IMR-90 (cell line): ENCODE measurements at regions not wholly inside any gene's neighbourhood (a gene's known extent, or its start where the extent isn't known, plus 50 kb on each side); places are given as distances from the start of the nearest gene placed in this dataset.

Experiments used
- ATAC-seq: fragments of 200-7000 bp; cut with Tn5 transposase; 2 replicates; pipeline ENCODE4 v1.9.1; 2020; ENCODE audit warnings: low read depth, mild to moderate bottlenecking, moderate library complexity
- BruUV-seq: library from RNA; stranded (reverse); fragments of 400-500 nt; replicated peaks from 2 replicates; lab custom pipeline; 2021; lab: Mats Ljungman, UMichigan
- CTCF ChIA-PET: fragments of 300-600 bp; formaldehyde crosslinking; extraction: SDS; loops from one replicate; lab custom pipeline; 2021; ENCODE audit warnings: antibody characterized with exemption; lab: Yijun Ruan, JAX
- POLR2A ChIA-PET: fragments of 300-600 bp; sonication (Branson Sonifier 250); formaldehyde crosslinking; loops from one replicate; lab custom pipeline; 2022; ENCODE audit warnings: antibody characterized with exemption; ENCODE audit not compliant: unreplicated experiment; lab: Charles Lee
- DNase-seq: peaks from one replicate; pipeline ENCODE4 v3.0.0; 2013
- H2AFZ ChIP-seq: replicated peaks from 2 replicates; pipeline ENCODE3; 2013; ENCODE audit warnings: low read length, mild to moderate bottlenecking; ENCODE audit not compliant: poor library complexity
- H2AK5ac ChIP-seq: 2 replicates; pipeline ENCODE4 v1.6.1; 2013; ENCODE audit warnings: low read depth, low read length, inconsistent platforms
- H2AK9ac ChIP-seq: replicated peaks from 2 replicates; pipeline ENCODE3; 2013; ENCODE audit warnings: mild to moderate bottlenecking, low read depth, low read length, moderate library complexity; ENCODE audit not compliant: poor library complexity
- H2BK120ac ChIP-seq: 2 replicates; pipeline ENCODE4 v1.6.1; 2013; ENCODE audit warnings: low read depth, low read length, inconsistent platforms
- H2BK15ac ChIP-seq: 3 replicates; pipeline ENCODE4 v1.6.1; 2013; ENCODE audit warnings: low read depth, low read length, inconsistent platforms
- H2BK20ac ChIP-seq: 2 replicates; pipeline ENCODE4 v1.6.1; 2013; ENCODE audit warnings: low read depth, mild to moderate bottlenecking, inconsistent platforms, low read length, moderate library complexity
- H2BK5ac ChIP-seq: 2 replicates; pipeline ENCODE4 v1.6.1; 2013; ENCODE audit warnings: mild to moderate bottlenecking, low read depth, low read length, inconsistent platforms; ENCODE audit not compliant: poor library complexity, severe bottlenecking
- H3K14ac ChIP-seq: replicated peaks from 2 replicates; pipeline ENCODE4 v1.6.1; 2013; ENCODE audit warnings: low read depth, low read length, inconsistent platforms
- H3K18ac ChIP-seq: 2 replicates; pipeline ENCODE4 v1.6.1; 2013; ENCODE audit warnings: low read depth, low read length, control low read depth
- H3K23ac ChIP-seq: 2 replicates; pipeline ENCODE4 v1.6.1; 2013; ENCODE audit warnings: low read depth, low read length, inconsistent platforms
- H3K27ac ChIP-seq: 2 replicates; pipeline ENCODE4 v1.5.1; 2013; ENCODE audit warnings: mild to moderate bottlenecking, control low read depth, low read length; ENCODE audit not compliant: insufficient read depth
- H3K27me3 ChIP-seq: 2 replicates; pipeline ENCODE4 v1.6.1; 2013; ENCODE audit warnings: low read length; ENCODE audit not compliant: control insufficient read depth, insufficient read depth
- H3K36me3 ChIP-seq: 2 replicates; pipeline ENCODE4 v1.6.1; 2013; ENCODE audit warnings: low read length, mixed read lengths; ENCODE audit not compliant: control insufficient read depth, insufficient read depth
- H3K4ac ChIP-seq: 2 replicates; pipeline ENCODE4 v1.6.1; 2013; ENCODE audit warnings: low read depth, low read length, inconsistent platforms
- H3K4me1 ChIP-seq: 2 replicates; pipeline ENCODE4 v1.6.1; 2013; ENCODE audit warnings: low read length, mixed read lengths; ENCODE audit not compliant: control insufficient read depth, insufficient read depth
- H3K4me2 ChIP-seq: 2 replicates; pipeline ENCODE4 v1.6.1; 2013; ENCODE audit warnings: low read depth, mild to moderate bottlenecking, control low read depth, low read length, moderate library complexity
- H3K4me3 ChIP-seq: 2 replicates; pipeline ENCODE4 v1.5.1; 2013; ENCODE audit warnings: low read depth, mild to moderate bottlenecking, control low read depth, low read length, moderate library complexity; ENCODE audit not compliant: insufficient read depth
- H3K56ac ChIP-seq: 2 replicates; pipeline ENCODE4 v1.6.1; 2013; ENCODE audit warnings: low read length, inconsistent platforms; ENCODE audit not compliant: insufficient read depth; ENCODE audit errors: extremely low read depth
- H3K79me1 ChIP-seq, 2 experiments: 2 replicates each; pipeline ENCODE4 v1.6.1; 2013; ENCODE audit warnings: low read length in 2 of 2, inconsistent platforms in 1 of 2, low read depth in 1 of 2
- H3K9ac ChIP-seq: 2 replicates; pipeline ENCODE4 v1.6.1; 2013; ENCODE audit warnings: low read depth, low read length, control low read depth
- H3K9me1 ChIP-seq: 2 replicates; pipeline ENCODE4 v1.6.1; 2013; ENCODE audit warnings: low read length, inconsistent platforms; ENCODE audit not compliant: insufficient read depth
- H3K9me3 ChIP-seq: 2 replicates; pipeline ENCODE4 v1.6.1; 2013; ENCODE audit warnings: low read length; ENCODE audit not compliant: control insufficient read depth, insufficient read depth
- H4K20me1 ChIP-seq: 2 replicates; pipeline ENCODE4 v1.6.1; 2013; ENCODE audit warnings: low read length, inconsistent platforms; ENCODE audit not compliant: insufficient read depth
- H4K5ac ChIP-seq: 2 replicates; pipeline ENCODE4 v1.6.1; 2013; ENCODE audit warnings: mild to moderate bottlenecking, low read depth, low read length, control low read depth
- H4K8ac ChIP-seq, 2 experiments: 2 replicates each; pipeline ENCODE4 v1.6.1; 2013; ENCODE audit warnings: low read depth in 2 of 2, low read length in 2 of 2, control low read depth in 1 of 2, inconsistent platforms in 1 of 2
- H4K91ac ChIP-seq: 2 replicates; pipeline ENCODE4 v1.6.1; 2013; ENCODE audit warnings: low read depth, low read length, inconsistent platforms; ENCODE audit not compliant: insufficient read depth
- MAFK ChIP-seq: IDR thresholded peaks from 2 replicates; pipeline ENCODE4 v1.6.1; 2012; ENCODE audit warnings: low read depth, low read length, improper control_type of control experiment
- MXI1 ChIP-seq: IDR thresholded peaks from 2 replicates; pipeline ENCODE4 v1.6.1; 2012; ENCODE audit warnings: low read depth, mild to moderate bottlenecking, low read length, moderate library complexity, borderline replicate concordance
- NFE2L2 ChIP-seq: fragments of 150-350 bp; IDR thresholded peaks from 2 replicates; pipeline ENCODE4 v1.6.1; 2016; ENCODE audit warnings: low read depth, mild to moderate bottlenecking, low read length
- POLR2A ChIP-seq: IDR thresholded peaks from 2 replicates; pipeline ENCODE4 v1.6.1; 2012; ENCODE audit warnings: mild to moderate bottlenecking, low read depth, low read length
- RAD21 ChIP-seq: IDR thresholded peaks from 2 replicates; pipeline ENCODE4 v1.6.1; 2012; ENCODE audit warnings: low read length, improper control_type of control experiment
- RCOR1 ChIP-seq: IDR thresholded peaks from 2 replicates; pipeline ENCODE4 v1.6.1; 2012; ENCODE audit warnings: mild to moderate bottlenecking, low read length, improper control_type of control experiment; ENCODE audit not compliant: insufficient replicate concordance
- RFX5 ChIP-seq: IDR thresholded peaks from 2 replicates; pipeline ENCODE4 v1.8.0; 2012; ENCODE audit warnings: low read depth, mild to moderate bottlenecking, low read length, moderate library complexity
- WGBS, 2 experiments: methylation state at CpG; one replicate each; pipeline versions ENCODE4 v1.1.5 to v1.1.7; 2013; ENCODE audit warnings: missing lambda C conversion rate in 2 of 2; ENCODE audit not compliant: insufficient read length in 1 of 2; ENCODE audit errors: extremely low coverage in 2 of 2; 5-methylcytosine and 5-hydroxymethylcytosine counted together
- dilution Hi-C: fragments of 300-500 bp; cut with HindIII; formaldehyde crosslinking; loops from one replicate; pipeline ENCODE4 v1.14.3; 2018; ENCODE audit warnings: low sequenced_read_pairs; ENCODE audit not compliant: unreplicated experiment
- in situ Hi-C: fragments of 300-500 bp; cut with MboI; formaldehyde crosslinking; loops from 3 replicates; pipeline ENCODE4 v1.14.3; 2019; ENCODE audit warnings: low sequenced_read_pairs, inconsistent platforms, mixed read lengths
- intact Hi-C: fragments of 100-400 bp; cut with micrococcal nuclease; formaldehyde crosslinking; loops from 2 replicates; pipeline ENCODE4 v1.10.0; 2022
- TF ChIP-seq, protein P1 (sequence below): fragments of 150-350 bp; IDR thresholded peaks from 2 replicates; pipeline ENCODE4 v1.6.1; 2016; ENCODE audit warnings: low read depth, mild to moderate bottlenecking, low read length, moderate library complexity, borderline replicate concordance
- TF ChIP-seq, protein P2 (sequence below): conservative IDR thresholded peaks from 2 replicates; pipeline ENCODE4 v1.5.1; 2012; ENCODE audit warnings: mild to moderate bottlenecking, low read depth, low read length, improper control_type of control experiment

DNA sequence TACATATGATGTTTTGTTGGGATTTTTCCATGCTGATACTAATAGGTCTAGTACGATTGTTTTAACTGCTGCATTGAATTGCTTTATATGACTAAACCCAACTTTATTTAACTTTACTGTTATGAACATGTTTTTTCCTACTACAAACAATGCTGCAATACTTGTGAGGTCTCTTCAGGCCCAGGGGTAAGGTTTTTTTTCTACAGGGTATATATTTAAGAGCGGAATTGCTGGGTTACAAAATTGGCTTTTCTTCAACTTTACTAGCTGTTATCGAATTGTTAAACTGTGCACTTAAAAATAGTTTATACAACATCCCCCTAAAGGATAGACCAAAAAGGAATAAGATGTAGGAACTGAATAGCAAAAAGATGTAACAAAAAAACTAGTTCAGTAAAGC, 78.5 kb upstream of the TMEM178A start:
- H3K36me3 ChIP-seq, result no peaks in the 10 kb centered on the region; the same call in 1 of the 2 replicates
- DNase-seq, result no peak
- H3K14ac ChIP-seq, result no peak overlapping the region
- H2BK120ac ChIP-seq, result no peak overlapping the region
- no peak overlapping the region for H3K56ac ChIP-seq
- no peaks in the 10 kb centered on the region for H3K27me3 ChIP-seq
- no peak overlapping the region for H2AFZ ChIP-seq
- BruUV-seq, result no TSS peak
- no peak overlapping the region for H2AK9ac ChIP-seq
- H2AK5ac ChIP-seq, result no peak overlapping the region
- H3K9me1 ChIP-seq, result no peaks in the 10 kb centered on the region
- TF ChIP-seq MXI1 (no peak), RFX5 (no peak), MAFK (no peak), NFE2L2 (no peak), RCOR1 (no peak), POLR2A (no peak), RAD21 (no peak)
- TF ChIP-seq, protein P1, sequence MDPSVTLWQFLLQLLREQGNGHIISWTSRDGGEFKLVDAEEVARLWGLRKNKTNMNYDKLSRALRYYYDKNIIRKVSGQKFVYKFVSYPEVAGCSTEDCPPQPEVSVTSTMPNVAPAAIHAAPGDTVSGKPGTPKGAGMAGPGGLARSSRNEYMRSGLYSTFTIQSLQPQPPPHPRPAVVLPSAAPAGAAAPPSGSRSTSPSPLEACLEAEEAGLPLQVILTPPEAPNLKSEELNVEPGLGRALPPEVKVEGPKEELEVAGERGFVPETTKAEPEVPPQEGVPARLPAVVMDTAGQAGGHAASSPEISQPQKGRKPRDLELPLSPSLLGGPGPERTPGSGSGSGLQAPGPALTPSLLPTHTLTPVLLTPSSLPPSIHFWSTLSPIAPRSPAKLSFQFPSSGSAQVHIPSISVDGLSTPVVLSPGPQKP, result no peak
- TF ChIP-seq, protein P2, sequence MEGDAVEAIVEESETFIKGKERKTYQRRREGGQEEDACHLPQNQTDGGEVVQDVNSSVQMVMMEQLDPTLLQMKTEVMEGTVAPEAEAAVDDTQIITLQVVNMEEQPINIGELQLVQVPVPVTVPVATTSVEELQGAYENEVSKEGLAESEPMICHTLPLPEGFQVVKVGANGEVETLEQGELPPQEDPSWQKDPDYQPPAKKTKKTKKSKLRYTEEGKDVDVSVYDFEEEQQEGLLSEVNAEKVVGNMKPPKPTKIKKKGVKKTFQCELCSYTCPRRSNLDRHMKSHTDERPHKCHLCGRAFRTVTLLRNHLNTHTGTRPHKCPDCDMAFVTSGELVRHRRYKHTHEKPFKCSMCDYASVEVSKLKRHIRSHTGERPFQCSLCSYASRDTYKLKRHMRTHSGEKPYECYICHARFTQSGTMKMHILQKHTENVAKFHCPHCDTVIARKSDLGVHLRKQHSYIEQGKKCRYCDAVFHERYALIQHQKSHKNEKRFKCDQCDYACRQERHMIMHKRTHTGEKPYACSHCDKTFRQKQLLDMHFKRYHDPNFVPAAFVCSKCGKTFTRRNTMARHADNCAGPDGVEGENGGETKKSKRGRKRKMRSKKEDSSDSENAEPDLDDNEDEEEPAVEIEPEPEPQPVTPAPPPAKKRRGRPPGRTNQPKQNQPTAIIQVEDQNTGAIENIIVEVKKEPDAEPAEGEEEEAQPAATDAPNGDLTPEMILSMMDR, result no peak
- H3K4ac ChIP-seq, result no peak overlapping the region
- H4K5ac ChIP-seq, result no peak overlapping the region
- no peak overlapping the region for H3K9ac ChIP-seq
- 0 out of 2 replicates have a peak, but pooled peaks cover 3% of the 10 kb centered on the region for H3K9me3 ChIP-seq
- no peak overlapping the region for H3K27ac ChIP-seq
- dilution Hi-C loops, result no loop called here
- no CpG with 5 or more reads among the region's 3 CpGs for WGBS, 2 experiments
- no peak overlapping the region for H4K91ac ChIP-seq
- no peak overlapping the region for H3K18ac ChIP-seq
- no peak overlapping the region for H3K23ac ChIP-seq
- H3K79me1 ChIP-seq, result no peaks in the 10 kb centered on the region
- H3K4me2 ChIP-seq, result no peak overlapping the region
- intact Hi-C loops, result no loop called here
- H2BK20ac ChIP-seq, result no peak overlapping the region
- in situ Hi-C loops, result no loop called here
- H4K8ac ChIP-seq, result no peak overlapping the region
- ChIA-PET POLR2A (no interaction called here), CTCF (no interaction called here)
- no peaks in the 10 kb centered on the region for H4K20me1 ChIP-seq
- H3K4me1 ChIP-seq, result peaks cover 7% of the 10 kb centered on the region; the same call in 1 of the 2 replicates
- H2BK5ac ChIP-seq, result no peak overlapping the region
- H3K4me3 ChIP-seq, result no peak overlapping the region
- ATAC-seq, result no peak
- H2BK15ac ChIP-seq, result no peak overlapping the region
